Central memory CD4-positive, alpha-beta T cell (primary cell): ENCODE measurements at regions not wholly inside any gene's neighbourhood (a gene's known extent, or its start where the extent isn't known, plus 50 kb on each side); places are given as distances from the start of the nearest gene placed in this dataset.

Experiments used
- DNase-seq: peaks from one replicate; pipeline ENCODE4 v3.0.0; 2022

- no peak for DNase-seq
Observed at GRCh38 chr13:76503291-76503690, 382.9 kb downstream of the KCTD12 start.

GRCh38 chr13:76500894-76501293 lies 385.3 kb downstream of the KCTD12 start:
- no peak for DNase-seq

GRCh38 chr13:76499891-76500290 lies 386.3 kb downstream of the KCTD12 start:
- no peak for DNase-seq

- DNase-seq: no peak
Observed at GRCh38 chr13:76489274-76489673, 396.9 kb downstream of the KCTD12 start.

GRCh38 chr13:76481738-76482137 lies 404.5 kb downstream of the KCTD12 start:
- no peak for DNase-seq

GRCh38 chr13:76474966-76475365 lies 411.2 kb downstream of the KCTD12 start:
- DNase-seq: no peak

- DNase-seq: no peak
Observed at GRCh38 chr13:76474356-76474755, 411.8 kb downstream of the KCTD12 start.

- peak; percentile 55 for DNase-seq
Observed at GRCh38 chr13:76473552-76474134, 412.6 kb downstream of the KCTD12 start.

- no peak for DNase-seq
Observed at GRCh38 chr13:76472916-76473315, 413.3 kb downstream of the KCTD12 start.

- DNase-seq: no peak
Observed at GRCh38 chr13:76471486-76471885, 414.7 kb downstream of the KCTD12 start.

GRCh38 chr13:76470991-76471390 lies 415.2 kb downstream of the KCTD12 start:
- DNase-seq: no peak

GRCh38 chr13:76466043-76466442 lies 420.2 kb downstream of the KCTD12 start:
- no peak for DNase-seq

- DNase-seq: no peak
Observed at GRCh38 chr13:76463314-76463713, 422.9 kb downstream of the KCTD12 start.

GRCh38 chr13:76461999-76462398 lies 424.2 kb downstream of the KCTD12 start:
- no peak for DNase-seq

GRCh38 chr13:76461484-76461883 lies 424.7 kb downstream of the KCTD12 start:
- DNase-seq: no peak

GRCh38 chr13:76459863-76460262 lies 426.3 kb downstream of the KCTD12 start:
- DNase-seq: no peak

- DNase-seq: no peak
Observed at GRCh38 chr13:76455960-76456359, 430.2 kb downstream of the KCTD12 start.

GRCh38 chr13:76454991-76455390 lies 431.2 kb downstream of the KCTD12 start:
- DNase-seq: no peak

GRCh38 chr13:76449716-76450115 lies 436.5 kb downstream of the KCTD12 start:
- no peak for DNase-seq

- no peak for DNase-seq
Observed at GRCh38 chr13:76446191-76446590, 440.0 kb downstream of the KCTD12 start.

- DNase-seq: no peak
Observed at GRCh38 chr13:76440568-76440967, 445.6 kb downstream of the KCTD12 start.

- DNase-seq: no peak
Observed at GRCh38 chr13:76439546-76439945, 446.7 kb downstream of the KCTD12 start.

- no peak for DNase-seq
Observed at GRCh38 chr13:76438050-76438449, 448.2 kb downstream of the KCTD12 start.

GRCh38 chr13:76425935-76426334 lies 460.3 kb downstream of the KCTD12 start:
- DNase-seq: no peak

GRCh38 chr13:76421011-76421410 lies 465.2 kb downstream of the KCTD12 start:
- no peak for DNase-seq

- DNase-seq: no peak
Observed at GRCh38 chr13:76418404-76418803, 467.8 kb downstream of the KCTD12 start.
